Smooth muscle cell (in vitro differentiated cells): ENCODE measurements at regions not wholly inside any gene's neighbourhood (a gene's known extent, or its start where the extent isn't known, plus 50 kb on each side); places are given as distances from the start of the nearest gene placed in this dataset.
"Not testable (repeated sequence)": the region's sequence is repeated elsewhere in the genome, so short reads cannot be mapped to it uniquely, and the experiment has no call there.

ENCODE experiments used
- DNase-seq: peaks from one replicate; lab custom pipeline; 2025; ENCODE audit not compliant: unreplicated experiment; lab: John Stamatoyannopoulos, UW
- H2AFZ ChIP-seq: fragments of 200-600 bp; sonication (generic); 2 replicates; pipeline ENCODE4 v1.6.0; 2016; ENCODE audit warnings: antibody characterized with exemption, low read depth, mild to moderate bottlenecking
- H3F3A ChIP-seq: fragments of 200-600 bp; sonication (generic); 2 replicates; pipeline ENCODE4 v1.6.0; 2017; ENCODE audit warnings: antibody characterized with exemption, low read depth
- H3K27ac ChIP-seq: fragments of 200-600 bp; sonication (generic); 2 replicates; pipeline ENCODE4 v1.5.1; 2016; ENCODE audit warnings: low read depth, mild to moderate bottlenecking
- H3K27me3 ChIP-seq: fragments of 200-600 bp; sonication (generic); 2 replicates; pipeline ENCODE4 v1.6.1; 2016; ENCODE audit warnings: low read depth, mild to moderate bottlenecking
- H3K36me3 ChIP-seq: fragments of 200-600 bp; sonication (generic); 2 replicates; pipeline ENCODE4 v1.5.1; 2016; ENCODE audit warnings: low read depth
- H3K4me1 ChIP-seq: fragments of 200-600 bp; sonication (generic); 2 replicates; pipeline ENCODE4 v1.5.1; 2016; ENCODE audit warnings: low read depth
- H3K4me2 ChIP-seq: fragments of 200-600 bp; sonication (generic); 2 replicates; pipeline ENCODE4 v1.6.0; 2016; ENCODE audit warnings: mild to moderate bottlenecking
- H3K4me3 ChIP-seq: fragments of 200-600 bp; sonication (generic); 2 replicates; pipeline ENCODE4 v1.5.1; 2016; ENCODE audit warnings: mild to moderate bottlenecking
- H3K79me2 ChIP-seq: fragments of 200-600 bp; sonication (generic); 2 replicates; pipeline ENCODE4 v1.6.0; 2016; ENCODE audit warnings: low read depth, mild to moderate bottlenecking
- H3K9ac ChIP-seq: fragments of 200-600 bp; sonication (generic); 2 replicates; pipeline ENCODE4 v1.6.0; 2016; ENCODE audit warnings: low read depth
- H3K9me3 ChIP-seq: fragments of 200-600 bp; sonication (generic); replicated peaks from 2 replicates; pipeline ENCODE4 v1.5.1; 2016; ENCODE audit warnings: low read depth
- H4K20me1 ChIP-seq: fragments of 200-600 bp; sonication (generic); 2 replicates; pipeline ENCODE4 v1.6.0; 2016; ENCODE audit warnings: low read depth
- CTCF ChIP-seq: fragments of 200-600 bp; sonication (generic); IDR thresholded peaks from 2 replicates; pipeline ENCODE4 v1.5.1; 2017; ENCODE audit warnings: borderline replicate concordance, mild to moderate bottlenecking, antibody characterized with exemption; ENCODE audit not compliant: insufficient read depth, poor library complexity, severe bottlenecking
- WGBS: methylation state at CpG from one replicate; pipeline ENCODE4 v1.1.7; 2016; ENCODE audit warnings: low lambda C conversion rate; 5-methylcytosine and 5-hydroxymethylcytosine counted together

- Histone ChIP-seq H3K4me3 (no peak overlapping the region), H3K79me2 (no peaks in the 10 kb centered on the region), H3K4me2 (no peak overlapping the region), H3K36me3 (no peaks in the 10 kb centered on the region), H2AFZ (no peak overlapping the region), H3K27ac (no peak overlapping the region), H3K9ac (no peak overlapping the region), H3K27me3 (no peaks in the 10 kb centered on the region), H3K4me1 (no peaks in the 10 kb centered on the region), H3K9me3 (no peaks in the 10 kb centered on the region), H3F3A (peaks cover 4% of the 10 kb centered on the region), H4K20me1 (no peaks in the 10 kb centered on the region)
- DNase-seq = no peak
- WGBS = 87% methylated on average over 4 of the region's 4 CpGs
- no peak for TF ChIP-seq CTCF
These were observed 1095.0 kb downstream of the FAT4 start for GRCh38 chr4:126409746-126410145.

GRCh38 chr4:126411047-126411446 is 1096.3 kb downstream of the FAT4 start:
- H2AFZ ChIP-seq = no peak overlapping the region
- H4K20me1 ChIP-seq = no peaks in the 10 kb centered on the region
- no peaks in the 10 kb centered on the region for H3K4me1 ChIP-seq
- no peak overlapping the region for H3K4me3 ChIP-seq
- WGBS = 89% methylated on average over 2 of the region's 2 CpGs
- no peaks in the 10 kb centered on the region for H3K27me3 ChIP-seq
- no peaks in the 10 kb centered on the region for H3K36me3 ChIP-seq
- H3K27ac ChIP-seq = no peak overlapping the region
- TF ChIP-seq CTCF = no peak
- peaks cover 4% of the 10 kb centered on the region for H3F3A ChIP-seq
- no peak overlapping the region for H3K4me2 ChIP-seq
- no peak for DNase-seq
- no peaks in the 10 kb centered on the region for H3K9me3 ChIP-seq
- H3K79me2 ChIP-seq = no peaks in the 10 kb centered on the region
- H3K9ac ChIP-seq = no peak overlapping the region

GRCh38 chr4:126412310-126412709 is 1097.6 kb downstream of the FAT4 start:
- not testable (repeated sequence) for H3K4me2 ChIP-seq, H3F3A ChIP-seq, H3K27me3 ChIP-seq, H4K20me1 ChIP-seq, H3K79me2 ChIP-seq, H3K36me3 ChIP-seq, H3K27ac ChIP-seq, DNase-seq, H3K4me3 ChIP-seq, H2AFZ ChIP-seq, H3K9me3 ChIP-seq, H3K9ac ChIP-seq, H3K4me1 ChIP-seq
- WGBS = 96% methylated on average over 1 of the region's 1 CpG

DNA sequence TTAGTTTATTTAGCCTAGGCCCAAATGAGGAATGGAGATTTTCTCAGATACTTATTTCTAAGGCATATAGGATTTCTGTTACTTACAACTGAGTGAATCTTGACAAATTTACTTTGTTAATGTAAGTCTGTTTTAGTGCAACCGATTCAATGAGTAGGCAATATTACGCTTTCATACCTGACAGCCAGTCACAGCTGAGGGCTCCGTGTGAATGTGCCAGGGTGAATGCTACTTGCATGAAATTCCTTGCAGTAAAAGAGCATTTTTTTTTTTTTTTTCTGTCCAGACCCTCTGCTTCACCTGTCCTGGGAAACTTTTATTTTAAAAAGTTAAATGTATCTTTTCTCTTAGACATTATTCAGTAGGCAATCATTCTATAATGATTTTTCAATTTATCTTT is 1100.0 kb downstream of the FAT4 start:
- no peak for TF ChIP-seq CTCF
- WGBS = 89% methylated on average over 3 of the region's 3 CpGs
- Histone ChIP-seq H2AFZ (no peak overlapping the region), H4K20me1 (no peaks in the 10 kb centered on the region), H3K79me2 (no peaks in the 10 kb centered on the region), H3K4me1 (no peaks in the 10 kb centered on the region), H3K36me3 (peaks cover 3% of the 10 kb centered on the region), H3K4me2 (no peak overlapping the region), H3K27ac (no peak overlapping the region), H3K4me3 (no peak overlapping the region), H3K27me3 (no peaks in the 10 kb centered on the region), H3K9me3 (peaks cover 13% of the 10 kb centered on the region), H3F3A (no peaks in the 10 kb centered on the region), H3K9ac (no peak overlapping the region)
- DNase-seq = no peak
